CD4-positive, alpha-beta T cell treated with Interferon gamma for 1 hour (primary cell): ENCODE measurements at regions not wholly inside any gene's neighbourhood (a gene's known extent, or its start where the extent isn't known, plus 50 kb on each side); places are given as distances from the start of the nearest gene placed in this dataset.

Experiments
- DNase-seq: peaks from one replicate; pipeline ENCODE4 v3.0.0-alpha.2; 2020

GRCh38 chr16:17724242-17724898 lies 253.6 kb upstream of the XYLT1 start:
- no peak for DNase-seq

- no peak for DNase-seq
Observed at GRCh38 chr16:17723531-17724134, 252.9 kb upstream of the XYLT1 start.

- DNase-seq: no peak
Observed at GRCh38 chr16:17718495-17718894, 247.7 kb upstream of the XYLT1 start.

GRCh38 chr16:17705847-17706246 lies 235.1 kb upstream of the XYLT1 start:
- DNase-seq: no peak

DNA sequence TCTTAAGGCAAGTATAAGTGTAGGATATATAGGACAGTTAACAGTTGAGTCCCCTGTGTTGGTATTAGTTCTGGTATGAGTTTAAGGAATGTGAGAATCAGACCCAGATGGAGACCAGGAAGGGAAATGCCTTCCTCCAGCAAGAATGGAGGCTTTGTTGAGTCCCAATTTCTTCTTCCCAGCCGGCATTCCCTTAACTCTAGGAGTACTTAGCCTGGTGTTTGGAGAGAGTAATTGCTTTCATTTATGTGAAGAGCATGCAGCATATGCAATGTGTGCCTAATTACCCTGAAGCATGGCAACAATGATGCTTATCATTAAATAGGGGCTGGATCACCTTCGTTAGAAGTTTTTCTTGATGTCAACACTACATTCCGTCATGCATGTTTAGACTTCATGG lies 225.9 kb upstream of the XYLT1 start:
- DNase-seq: no peak

DNA sequence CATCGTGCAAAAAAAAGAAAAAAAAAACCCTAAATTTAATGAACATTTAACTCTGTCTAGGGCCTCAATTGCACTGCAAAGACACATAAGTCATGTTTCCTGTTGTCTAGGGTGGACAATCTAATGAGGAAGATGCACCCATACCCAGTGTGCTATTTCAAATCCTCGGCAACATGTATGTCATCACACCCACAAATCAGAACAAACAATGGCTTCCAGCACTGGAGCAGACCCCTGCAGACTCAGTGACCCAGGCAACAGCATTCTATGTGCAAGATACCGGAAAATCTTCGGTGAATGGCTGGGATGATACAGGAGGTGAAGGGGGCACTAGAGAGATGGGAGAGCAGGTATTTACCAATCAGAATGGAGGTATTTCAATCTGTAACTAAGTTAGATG lies 221.7 kb upstream of the XYLT1 start:
- no peak for DNase-seq

DNA sequence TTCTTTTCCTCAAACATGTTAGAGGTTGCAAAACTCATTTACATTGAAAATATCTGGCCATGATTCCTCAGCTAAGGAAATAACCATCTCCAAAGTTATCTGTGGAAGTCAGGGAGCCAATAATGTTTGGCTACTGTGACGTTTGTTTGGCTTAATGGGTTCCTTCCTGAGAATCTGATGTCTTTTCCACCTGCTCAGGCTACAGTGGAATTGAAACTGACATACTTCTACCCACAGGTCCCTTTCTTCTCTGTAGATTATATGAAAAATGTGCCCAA lies 221.1 kb upstream of the XYLT1 start:
- DNase-seq: no peak

GRCh38 chr16:17691106-17691898 lies 220.5 kb upstream of the XYLT1 start:
- no peak for DNase-seq

DNA sequence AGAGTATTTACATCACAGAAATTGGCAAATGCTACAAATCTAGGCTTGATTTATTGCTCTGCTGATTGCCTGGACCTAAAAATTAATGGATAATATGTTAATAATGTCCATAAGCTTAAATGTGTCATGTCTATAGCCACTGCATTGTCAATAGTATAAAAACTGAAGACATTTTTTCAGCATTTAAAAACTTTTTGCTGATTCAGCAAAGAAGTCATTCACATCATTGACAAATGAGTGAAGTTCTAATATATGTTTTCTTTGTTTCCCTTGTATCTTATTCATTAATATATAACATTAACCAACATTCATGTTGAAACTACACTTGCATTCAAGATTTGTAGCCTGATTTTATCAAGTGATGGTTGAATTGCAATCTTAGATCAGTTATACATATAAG lies 214.7 kb upstream of the XYLT1 start:
- DNase-seq: no peak

- no peak for DNase-seq
Observed at GRCh38 chr16:17683281-17683680, 212.5 kb upstream of the XYLT1 start.

DNA sequence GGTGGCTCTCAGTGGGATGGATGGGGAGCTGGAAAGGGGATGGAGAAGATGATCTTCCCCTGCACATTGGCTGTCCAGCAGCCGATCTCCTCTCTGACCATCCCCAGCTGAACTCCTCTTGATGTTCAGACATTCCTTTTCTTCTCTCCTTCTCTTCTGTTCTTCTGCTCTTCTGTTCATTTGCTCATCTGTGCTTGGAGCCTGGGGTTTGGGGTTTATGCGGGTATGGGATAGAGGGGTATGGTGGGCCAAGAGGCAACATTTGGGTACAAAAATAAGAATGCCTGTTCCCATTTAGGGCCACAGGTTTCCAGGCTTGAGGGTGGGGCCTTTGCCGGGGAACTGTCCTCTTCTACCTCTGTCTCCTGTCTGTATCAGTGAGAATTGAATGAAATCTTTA lies 205.4 kb upstream of the XYLT1 start:
- DNase-seq: no peak

DNA sequence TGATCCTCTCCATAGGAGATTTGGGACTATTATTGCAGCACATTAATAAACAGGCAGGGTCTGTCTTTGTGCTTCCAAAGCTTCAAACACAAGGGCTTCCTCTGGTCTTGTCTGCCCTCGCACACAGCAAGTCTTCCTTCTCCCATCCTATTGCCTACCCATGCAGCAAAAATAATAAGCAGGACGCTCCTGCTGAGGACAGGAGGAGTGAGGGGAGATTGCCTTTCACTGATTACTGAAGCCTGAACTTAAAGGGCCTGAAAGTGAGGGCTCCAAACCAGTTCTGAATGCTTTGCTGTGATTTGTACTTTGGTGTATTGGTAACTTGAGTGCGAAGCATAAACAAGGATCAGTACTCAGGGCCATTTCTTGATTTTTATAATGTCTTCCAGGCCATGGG lies 197.6 kb upstream of the XYLT1 start:
- no peak for DNase-seq

GRCh38 chr16:17666293-17666692 lies 195.5 kb upstream of the XYLT1 start:
- DNase-seq: no peak

GRCh38 chr16:17658881-17659280 lies 188.1 kb upstream of the XYLT1 start:
- no peak for DNase-seq

DNA sequence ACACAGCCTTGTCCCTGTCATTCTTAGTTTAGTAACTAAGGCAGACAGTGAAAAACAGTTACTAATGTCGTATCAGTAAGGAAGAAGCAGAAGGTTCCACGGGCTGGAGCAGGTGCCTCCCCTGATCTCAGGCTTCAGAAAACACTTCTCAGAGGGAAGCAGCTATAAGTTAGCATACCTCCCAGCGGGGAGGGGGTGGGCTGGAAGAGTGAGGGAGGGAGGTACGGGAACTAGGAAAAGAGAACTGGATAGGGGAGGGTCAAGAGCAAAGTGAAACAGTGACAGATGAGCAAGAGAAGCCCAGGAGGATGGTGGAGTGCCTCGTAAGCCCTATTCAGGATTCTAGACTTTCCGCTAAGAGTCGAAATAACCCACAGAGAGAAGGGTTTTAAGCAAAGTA lies 186.3 kb upstream of the XYLT1 start:
- DNase-seq: no peak

DNA sequence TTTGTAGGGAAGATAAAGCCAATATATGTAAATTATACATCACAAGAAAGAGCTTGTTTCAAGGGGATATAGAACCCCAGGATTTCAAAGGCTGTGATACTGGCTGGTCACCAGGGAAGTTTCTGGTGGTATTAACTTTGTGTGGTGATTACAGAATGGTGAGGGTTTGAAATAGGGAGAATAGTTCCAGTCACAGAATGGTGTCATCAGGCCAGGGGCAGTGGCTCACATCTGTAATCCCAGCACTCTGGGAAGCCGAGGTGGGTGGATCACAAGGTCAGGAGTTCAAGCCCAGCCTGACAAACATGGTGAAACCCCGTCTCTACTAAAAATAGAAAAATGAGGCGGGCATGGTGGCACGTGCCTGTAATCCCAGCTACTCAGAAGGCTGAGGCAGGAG lies 183.8 kb upstream of the XYLT1 start:
- no peak for DNase-seq

- DNase-seq: no peak
Observed at GRCh38 chr16:17654142-17654541, 183.4 kb upstream of the XYLT1 start.

GRCh38 chr16:17647879-17648872 lies 177.4 kb upstream of the XYLT1 start:
- DNase-seq: no peak

DNA sequence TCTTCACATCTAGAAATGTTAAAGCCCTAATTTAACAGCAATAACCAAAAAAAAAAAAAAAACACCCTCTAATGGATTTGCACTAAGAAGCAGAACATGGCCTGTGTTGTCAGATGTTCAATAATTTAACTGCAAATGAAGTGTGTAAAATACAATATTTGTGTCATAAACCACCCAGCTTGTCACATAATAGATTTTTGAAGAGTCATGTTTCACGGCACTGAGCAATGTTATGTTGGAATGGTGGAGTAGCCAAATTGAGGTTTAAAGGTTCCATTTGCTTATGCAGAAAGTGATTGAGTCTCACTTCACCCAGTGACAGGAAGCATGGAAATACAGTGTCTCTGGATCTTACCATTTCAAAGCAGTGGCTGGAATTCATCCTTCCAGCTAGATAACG lies 173.2 kb upstream of the XYLT1 start:
- no peak for DNase-seq

DNA sequence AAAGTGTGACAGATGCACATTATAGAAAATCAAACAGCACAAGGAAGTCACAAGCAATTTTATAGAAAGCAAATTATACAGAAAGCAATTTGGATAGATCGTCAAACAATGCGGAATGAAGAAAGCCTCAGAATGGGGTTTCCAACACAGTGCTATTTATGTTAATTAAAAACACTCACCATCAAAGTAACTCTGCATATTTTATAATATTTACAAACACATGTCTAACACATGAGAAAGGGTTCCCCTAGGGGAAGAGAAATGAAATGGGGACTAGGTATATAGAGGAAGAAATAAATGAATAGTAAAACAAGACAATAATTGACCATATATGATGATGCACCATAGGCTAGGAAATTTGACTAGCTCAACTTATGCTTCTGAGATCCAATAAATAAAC lies 171.2 kb upstream of the XYLT1 start:
- DNase-seq: no peak

DNA sequence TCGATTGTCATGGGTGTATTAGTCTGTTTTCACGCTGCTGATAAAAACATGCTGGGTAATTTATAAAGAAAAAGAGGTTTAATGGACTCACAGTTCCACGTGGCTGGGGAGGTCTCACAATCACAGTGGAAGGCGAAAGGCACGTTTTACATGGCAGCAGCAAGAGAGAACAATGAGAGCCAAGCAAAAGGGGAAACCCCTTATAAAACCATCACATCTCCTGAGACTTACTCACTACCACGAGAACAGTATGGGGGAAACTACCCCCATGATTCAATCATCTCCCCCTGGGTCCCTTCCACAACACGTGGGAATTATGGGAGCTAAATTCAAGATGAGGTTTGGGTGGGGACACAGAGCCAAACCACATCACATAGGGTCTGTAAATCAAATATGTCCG lies 167.4 kb upstream of the XYLT1 start:
- no peak for DNase-seq

DNA sequence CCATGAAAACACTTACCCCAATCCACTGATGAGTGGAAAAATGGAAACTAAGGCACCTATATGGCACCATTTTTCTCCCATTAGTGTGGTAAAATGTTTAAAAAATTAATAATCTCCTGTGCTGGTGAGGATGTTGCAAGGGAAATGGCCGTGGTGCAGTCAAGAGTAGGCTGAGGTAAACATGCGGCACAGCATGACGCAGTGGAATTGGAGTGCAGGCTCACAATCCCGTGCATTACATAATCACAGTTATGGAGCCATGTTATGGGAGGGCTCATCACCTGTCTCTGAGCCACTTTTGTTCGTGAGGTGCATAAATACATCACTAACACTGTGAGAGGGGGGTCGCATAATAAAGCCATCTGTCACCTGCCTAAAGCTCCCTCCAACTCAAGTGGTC lies 164.4 kb upstream of the XYLT1 start:
- DNase-seq: no peak

- DNase-seq: no peak
Observed at GRCh38 chr16:17633181-17633951, 162.6 kb upstream of the XYLT1 start.
